Osteoblast (primary cell): ENCODE measurements at regions not wholly inside any gene's neighbourhood (a gene's known extent, or its start where the extent isn't known, plus 50 kb on each side); places are given as distances from the start of the nearest gene placed in this dataset.

ENCODE experiments used
- DNase-seq: peaks from one replicate; pipeline ENCODE4 v3.0.0; 2011; ENCODE audit warnings: low spot score, mixed read lengths; ENCODE audit not compliant: insufficient read length; ENCODE audit errors: missing footprints
- H2AFZ ChIP-seq: 2 replicates; pipeline ENCODE4 v1.6.0; 2011; ENCODE audit warnings: mild to moderate bottlenecking, low read length
- H3K27ac ChIP-seq: 2 replicates; pipeline ENCODE4 v1.5.1; 2011; ENCODE audit warnings: mild to moderate bottlenecking, low read depth, low read length, moderate library complexity
- H3K27me3 ChIP-seq: 2 replicates; pipeline ENCODE4 v1.6.0; 2012; ENCODE audit warnings: mild to moderate bottlenecking, control low read depth, inconsistent platforms, low read length, moderate library complexity; ENCODE audit not compliant: insufficient read depth
- H3K36me3 ChIP-seq: 2 replicates; pipeline ENCODE4 v1.5.1; 2011; ENCODE audit warnings: mild to moderate bottlenecking, low read length, control low read depth, moderate library complexity; ENCODE audit not compliant: insufficient read depth
- H3K4me1 ChIP-seq: 2 replicates; pipeline ENCODE4 v1.5.1; 2011; ENCODE audit warnings: mild to moderate bottlenecking, low read length, control low read depth, moderate library complexity; ENCODE audit not compliant: insufficient read depth
- H3K4me2 ChIP-seq: 2 replicates; pipeline ENCODE4 v1.6.0; 2011; ENCODE audit warnings: mild to moderate bottlenecking, low read length; ENCODE audit not compliant: insufficient read depth
- H3K4me3 ChIP-seq: fragments of 200-600 bp; sonication (generic); 3 replicates; pipeline ENCODE4 v1.5.1; 2012; ENCODE audit warnings: mild to moderate bottlenecking, low read length, inconsistent platforms; ENCODE audit not compliant: insufficient read depth
- H3K79me2 ChIP-seq: 2 replicates; pipeline ENCODE4 v1.6.0; 2012; ENCODE audit warnings: mild to moderate bottlenecking, low read length, control low read depth, inconsistent platforms; ENCODE audit not compliant: insufficient read depth
- H3K9me3 ChIP-seq: 2 replicates; pipeline ENCODE4 v1.5.1; 2011; ENCODE audit warnings: low read depth, low read length, control low read depth
- H4K20me1 ChIP-seq: 2 replicates; pipeline ENCODE4 v1.6.0; 2012; ENCODE audit warnings: mild to moderate bottlenecking, low read length, control low read depth; ENCODE audit not compliant: insufficient read depth
- TF ChIP-seq, protein P1 (sequence below): IDR thresholded peaks from 2 replicates; pipeline ENCODE4 v1.5.1; 2011; ENCODE audit warnings: mild to moderate bottlenecking, low read depth, low read length, moderate library complexity; ENCODE audit errors: extremely low read depth

DNA sequence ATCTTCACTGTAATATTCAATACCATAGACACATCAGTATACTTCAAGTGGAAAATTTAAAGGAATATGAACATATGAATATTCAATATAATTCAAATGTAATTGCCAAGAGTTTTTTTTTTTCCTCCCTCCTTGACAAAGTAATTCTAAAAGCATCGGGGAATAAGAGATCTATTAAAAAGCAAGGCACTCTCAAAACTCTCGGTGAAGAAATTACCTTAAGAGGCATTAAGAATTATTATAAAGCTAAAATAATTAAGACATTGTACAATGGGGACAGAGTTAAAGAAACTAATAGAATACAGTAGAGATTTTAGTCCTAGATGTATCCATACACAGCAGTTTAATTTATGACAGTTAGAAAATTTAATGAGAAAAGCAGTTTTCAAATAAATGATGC is 390.0 kb upstream of the SLC8A1 start:
- Histone ChIP-seq H3K36me3 (no peaks in the 10 kb centered on the region), H3K79me2 (no peaks in the 10 kb centered on the region), H3K27me3 (no peaks in the 10 kb centered on the region), H3K4me3 (no peak overlapping the region), H3K27ac (no peak overlapping the region), H4K20me1 (no peaks in the 10 kb centered on the region), H3K4me1 (no peaks in the 10 kb centered on the region), H3K9me3 (no peaks in the 10 kb centered on the region), H2AFZ (no peak overlapping the region), H3K4me2 (no peak overlapping the region)
- no peak for DNase-seq
- TF ChIP-seq, protein P1, sequence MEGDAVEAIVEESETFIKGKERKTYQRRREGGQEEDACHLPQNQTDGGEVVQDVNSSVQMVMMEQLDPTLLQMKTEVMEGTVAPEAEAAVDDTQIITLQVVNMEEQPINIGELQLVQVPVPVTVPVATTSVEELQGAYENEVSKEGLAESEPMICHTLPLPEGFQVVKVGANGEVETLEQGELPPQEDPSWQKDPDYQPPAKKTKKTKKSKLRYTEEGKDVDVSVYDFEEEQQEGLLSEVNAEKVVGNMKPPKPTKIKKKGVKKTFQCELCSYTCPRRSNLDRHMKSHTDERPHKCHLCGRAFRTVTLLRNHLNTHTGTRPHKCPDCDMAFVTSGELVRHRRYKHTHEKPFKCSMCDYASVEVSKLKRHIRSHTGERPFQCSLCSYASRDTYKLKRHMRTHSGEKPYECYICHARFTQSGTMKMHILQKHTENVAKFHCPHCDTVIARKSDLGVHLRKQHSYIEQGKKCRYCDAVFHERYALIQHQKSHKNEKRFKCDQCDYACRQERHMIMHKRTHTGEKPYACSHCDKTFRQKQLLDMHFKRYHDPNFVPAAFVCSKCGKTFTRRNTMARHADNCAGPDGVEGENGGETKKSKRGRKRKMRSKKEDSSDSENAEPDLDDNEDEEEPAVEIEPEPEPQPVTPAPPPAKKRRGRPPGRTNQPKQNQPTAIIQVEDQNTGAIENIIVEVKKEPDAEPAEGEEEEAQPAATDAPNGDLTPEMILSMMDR, result no peak

DNA sequence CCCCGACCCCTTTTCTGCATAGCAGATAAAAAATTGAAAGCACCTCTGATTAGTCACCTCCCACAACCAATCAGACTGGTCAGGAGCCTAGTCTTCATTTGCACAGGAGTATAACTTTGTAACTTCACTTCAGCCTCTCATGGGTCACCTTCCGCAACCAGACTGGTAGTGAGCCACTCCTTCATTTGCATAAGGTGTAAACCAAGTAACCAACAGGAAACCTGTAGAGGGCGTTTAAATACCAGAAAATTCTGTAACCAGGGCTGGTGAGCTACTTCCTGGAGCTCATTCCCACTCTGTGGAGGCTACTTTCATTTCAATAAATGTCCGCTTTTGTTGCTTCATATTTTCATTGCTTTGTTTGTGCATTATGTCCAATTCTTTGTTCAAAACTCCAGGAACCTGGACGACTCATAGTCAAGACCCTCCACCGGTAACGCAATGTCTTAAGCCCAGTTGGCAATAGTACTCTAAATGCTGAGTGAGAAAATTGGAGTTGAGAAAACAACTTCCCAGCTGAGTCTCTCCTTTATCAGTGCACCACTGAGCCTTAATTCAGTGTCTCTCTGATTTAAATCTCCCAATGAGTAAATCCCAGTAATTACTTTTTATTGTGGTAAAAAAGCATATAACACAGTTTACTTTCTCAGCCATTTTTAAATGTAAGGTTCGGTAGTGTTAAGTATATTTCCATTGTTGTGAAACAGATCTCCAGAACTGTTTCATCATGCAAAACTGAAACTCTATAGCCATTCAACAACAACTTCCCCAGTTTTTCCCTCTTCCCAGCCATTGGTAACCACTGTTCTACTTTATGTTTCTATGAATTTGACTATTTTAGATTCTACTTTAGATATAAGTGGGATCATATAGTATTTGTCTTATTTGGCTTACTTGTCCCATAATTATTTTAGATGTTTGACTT is 392.7 kb upstream of the SLC8A1 start:
- Histone ChIP-seq H2AFZ (no peak overlapping the region), H3K4me2 (peak overlapping the region; percentile 39), H3K27ac (no peak overlapping the region), H3K27me3 (no peaks in the 10 kb centered on the region), H3K4me1 (no peaks in the 10 kb centered on the region), H3K79me2 (no peaks in the 10 kb centered on the region), H3K36me3 (no peaks in the 10 kb centered on the region), H3K4me3 (no peak overlapping the region), H4K20me1 (no peaks in the 10 kb centered on the region), H3K9me3 (no peaks in the 10 kb centered on the region)
- TF ChIP-seq, protein P1, result peak; percentile 7
- DNase-seq, result no peak

DNA sequence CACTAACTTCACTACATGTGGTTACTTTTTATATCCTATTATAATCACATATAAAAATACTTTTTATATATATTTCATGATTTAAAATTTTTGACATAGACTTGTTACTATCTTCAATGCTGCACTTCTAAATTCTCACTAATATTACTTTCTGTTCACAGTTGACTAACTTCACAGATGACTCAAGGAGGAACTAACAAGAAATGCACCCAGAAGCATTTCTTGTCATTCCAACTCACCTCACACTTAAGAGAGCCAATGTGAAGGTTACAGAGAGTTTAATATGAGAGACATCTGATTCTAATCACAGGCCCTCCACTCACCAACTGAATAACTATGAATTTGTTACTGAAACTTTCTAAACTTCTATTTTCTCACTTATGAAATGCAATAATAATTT is 399.8 kb upstream of the SLC8A1 start:
- Histone ChIP-seq H3K79me2 (no peaks in the 10 kb centered on the region), H2AFZ (no peak overlapping the region), H3K27me3 (no peaks in the 10 kb centered on the region), H3K4me2 (no peak overlapping the region), H3K27ac (no peak overlapping the region), H3K4me3 (no peak overlapping the region), H3K9me3 (no peaks in the 10 kb centered on the region), H4K20me1 (no peaks in the 10 kb centered on the region), H3K36me3 (no peaks in the 10 kb centered on the region), H3K4me1 (no peaks in the 10 kb centered on the region)
- TF ChIP-seq, protein P1, result no peak
- DNase-seq, result no peak

DNA sequence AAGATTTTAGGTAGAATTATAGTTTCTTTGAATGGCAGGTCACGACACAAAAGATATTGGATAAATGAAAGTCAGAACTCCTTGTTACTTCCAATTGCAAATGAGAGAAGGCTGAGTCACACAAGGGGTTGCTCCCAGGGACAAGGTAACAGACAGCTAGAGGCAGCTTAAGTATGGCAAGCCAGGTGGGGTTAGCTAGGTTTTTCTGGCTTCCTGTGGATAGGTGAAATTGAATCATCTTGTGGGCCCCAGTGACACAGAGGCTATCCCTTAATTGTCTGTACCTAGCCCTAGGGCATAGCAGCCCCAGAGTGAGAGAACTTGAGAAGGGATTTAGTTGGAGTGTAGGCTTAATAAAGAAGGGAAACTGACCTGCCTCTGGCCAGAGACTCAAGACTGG is 407.7 kb upstream of the SLC8A1 start:
- H2AFZ ChIP-seq, result no peak overlapping the region
- no peak overlapping the region for H3K4me2 ChIP-seq
- no peaks in the 10 kb centered on the region for H3K79me2 ChIP-seq
- H3K4me3 ChIP-seq, result no peak overlapping the region
- no peaks in the 10 kb centered on the region for H4K20me1 ChIP-seq
- no peaks in the 10 kb centered on the region for H3K9me3 ChIP-seq
- no peaks in the 10 kb centered on the region for H3K36me3 ChIP-seq
- no peaks in the 10 kb centered on the region for H3K4me1 ChIP-seq
- no peak for DNase-seq
- no peaks in the 10 kb centered on the region for H3K27me3 ChIP-seq
- H3K27ac ChIP-seq, result no peak overlapping the region
- TF ChIP-seq, protein P1, result no peak
